IPS-20b (cell line): ENCODE measurements at regions not wholly inside any gene's neighbourhood (a gene's known extent, or its start where the extent isn't known, plus 50 kb on each side); places are given as distances from the start of the nearest gene placed in this dataset.

ENCODE experiments used
- H3K27ac ChIP-seq: one replicate; pipeline ENCODE4 v1.5.1; 2013; ENCODE audit warnings: low read length
- H3K27me3 ChIP-seq: 2 replicates; pipeline ENCODE4 v1.6.1; 2013; ENCODE audit warnings: mild to moderate bottlenecking, low read length, inconsistent platforms; ENCODE audit not compliant: insufficient read depth
- H3K36me3 ChIP-seq: 2 replicates; pipeline ENCODE4 v1.6.1; 2013; ENCODE audit warnings: low read depth, mild to moderate bottlenecking, inconsistent platforms, low read length, moderate library complexity; ENCODE audit not compliant: insufficient read depth
- H3K4me1 ChIP-seq: 2 replicates; pipeline ENCODE4 v1.6.1; 2013; ENCODE audit warnings: mild to moderate bottlenecking, control low read depth, inconsistent platforms, low read length, moderate library complexity; ENCODE audit not compliant: insufficient read depth
- H3K4me3 ChIP-seq: 2 replicates; pipeline ENCODE4 v1.5.1; 2013; ENCODE audit warnings: mild to moderate bottlenecking, low read length, inconsistent platforms
- H3K9ac ChIP-seq: 2 replicates; pipeline ENCODE4 v1.6.1; 2013; ENCODE audit warnings: low read depth, mild to moderate bottlenecking, inconsistent platforms, low read length, moderate library complexity
- H3K9me3 ChIP-seq: 2 replicates; pipeline ENCODE4 v1.6.1; 2013; ENCODE audit warnings: mild to moderate bottlenecking, low read depth, low read length, inconsistent platforms; ENCODE audit not compliant: insufficient read depth

DNA sequence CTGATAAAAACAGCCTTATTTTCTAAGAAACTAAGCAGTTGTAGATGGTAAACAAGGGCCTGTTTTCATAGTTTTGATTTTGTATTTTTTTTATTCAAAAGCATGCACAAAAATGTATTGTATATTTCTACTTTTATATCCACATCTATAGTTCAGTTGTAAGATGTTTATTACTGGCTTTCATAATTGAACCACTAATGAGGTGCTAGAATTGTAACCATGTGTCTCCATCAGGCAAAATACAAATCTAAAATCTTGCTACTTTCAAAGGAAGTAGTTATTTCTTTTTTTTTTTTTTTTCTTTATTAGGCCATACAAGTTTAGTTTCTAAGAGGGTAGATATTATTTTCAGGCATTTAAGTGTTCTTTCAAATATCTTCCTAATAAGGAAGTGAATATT, 1755.0 kb downstream of the MAT2B start:
- no peaks in the 10 kb centered on the region for H3K27me3 ChIP-seq
- H3K9me3 ChIP-seq: no peaks in the 10 kb centered on the region

GRCh38 chr5:165263536-165263935, 1758.1 kb downstream of the MAT2B start:
- H3K4me1 ChIP-seq: no peaks in the 10 kb centered on the region
- H3K27ac ChIP-seq: no peak overlapping the region
- no peak overlapping the region for H3K4me3 ChIP-seq
- no peaks in the 10 kb centered on the region for H3K9me3 ChIP-seq
- no peaks in the 10 kb centered on the region for H3K36me3 ChIP-seq
- no peaks in the 10 kb centered on the region for H3K27me3 ChIP-seq
- no peak overlapping the region for H3K9ac ChIP-seq

More for the DNA sequence above, 1755.0 kb downstream of the MAT2B start:
- no peaks in the 10 kb centered on the region for H3K36me3 ChIP-seq
- H3K9ac ChIP-seq: no peak overlapping the region
- no peaks in the 10 kb centered on the region for H3K4me1 ChIP-seq
- H3K27ac ChIP-seq: no peak overlapping the region
- H3K4me3 ChIP-seq: no peak overlapping the region

GRCh38 chr5:165266939-165267338, 1761.5 kb downstream of the MAT2B start:
- Histone ChIP-seq H3K9me3 (no peaks in the 10 kb centered on the region), H3K36me3 (no peaks in the 10 kb centered on the region), H3K27ac (no peak overlapping the region), H3K9ac (no peak overlapping the region), H3K27me3 (no peaks in the 10 kb centered on the region), H3K4me1 (no peaks in the 10 kb centered on the region), H3K4me3 (no peak overlapping the region)

GRCh38 chr5:165272436-165272835, 1767.0 kb downstream of the MAT2B start:
- Histone ChIP-seq H3K4me1 (no peaks in the 10 kb centered on the region), H3K9ac (no peak overlapping the region), H3K9me3 (0 out of 2 replicates have a peak, but pooled peaks cover 3% of the 10 kb centered on the region), H3K36me3 (no peaks in the 10 kb centered on the region), H3K4me3 (no peak overlapping the region), H3K27ac (no peak overlapping the region), H3K27me3 (no peaks in the 10 kb centered on the region)

- Histone ChIP-seq H3K27ac (no peak overlapping the region), H3K27me3 (no peaks in the 10 kb centered on the region), H3K9ac (no peak overlapping the region), H3K36me3 (no peaks in the 10 kb centered on the region), H3K9me3 (0 out of 2 replicates have a peak, but pooled peaks cover 3% of the 10 kb centered on the region), H3K4me3 (no peak overlapping the region), H3K4me1 (no peaks in the 10 kb centered on the region)
Measured at GRCh38 chr5:165277661-165278060, 1772.2 kb downstream of the MAT2B start.

DNA sequence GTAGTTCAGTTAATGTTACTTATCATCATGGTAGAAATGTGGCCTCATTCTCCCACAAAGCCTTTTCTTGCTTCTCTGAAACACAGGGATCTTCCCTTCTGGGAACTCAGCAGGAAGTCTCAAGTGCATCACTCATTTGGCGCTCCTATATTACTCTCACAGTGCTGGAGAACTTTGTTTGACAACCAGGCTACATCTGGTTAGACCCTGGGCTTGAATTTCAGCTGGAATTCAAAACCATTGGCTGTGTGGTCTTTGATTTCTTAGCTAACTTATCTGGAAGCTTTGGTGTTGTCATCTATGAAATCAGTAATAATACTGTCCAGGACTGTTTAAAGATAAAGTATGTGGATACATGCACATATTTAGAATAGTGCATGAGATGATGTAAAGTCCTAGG, 1777.1 kb downstream of the MAT2B start:
- H3K4me1 ChIP-seq: no peaks in the 10 kb centered on the region
- H3K27ac ChIP-seq: no peak overlapping the region
- H3K36me3 ChIP-seq: no peaks in the 10 kb centered on the region
- no peaks in the 10 kb centered on the region for H3K27me3 ChIP-seq
- no peak overlapping the region for H3K4me3 ChIP-seq
- H3K9me3 ChIP-seq: no peaks in the 10 kb centered on the region
- no peak overlapping the region for H3K9ac ChIP-seq

- Histone ChIP-seq H3K27me3 (no peaks in the 10 kb centered on the region), H3K4me1 (no peaks in the 10 kb centered on the region), H3K36me3 (no peaks in the 10 kb centered on the region), H3K4me3 (no peak overlapping the region), H3K9me3 (no peaks in the 10 kb centered on the region; the same call in 1 of the 2 replicates), H3K27ac (no peak overlapping the region), H3K9ac (no peak overlapping the region)
Measured at GRCh38 chr5:165286692-165287091, 1781.3 kb downstream of the MAT2B start.

- H3K4me1 ChIP-seq: no peaks in the 10 kb centered on the region
- H3K4me3 ChIP-seq: no peak overlapping the region
- no peaks in the 10 kb centered on the region for H3K27me3 ChIP-seq
- H3K27ac ChIP-seq: no peak overlapping the region
- no peaks in the 10 kb centered on the region for H3K36me3 ChIP-seq
- H3K9me3 ChIP-seq: no peaks in the 10 kb centered on the region; the same call in 1 of the 2 replicates
- no peak overlapping the region for H3K9ac ChIP-seq
Measured at GRCh38 chr5:165290535-165290934, 1785.1 kb downstream of the MAT2B start.

- H3K36me3 ChIP-seq: no peaks in the 10 kb centered on the region
- no peak overlapping the region for H3K9ac ChIP-seq
Measured at GRCh38 chr5:165296401-165297130, 1791.1 kb downstream of the MAT2B start.

GRCh38 chr5:165304193-165304827, 1798.9 kb downstream of the MAT2B start:
- Histone ChIP-seq H3K4me1 (no peaks in the 10 kb centered on the region), H3K27ac (no peak overlapping the region), H3K9ac (no peak overlapping the region), H3K4me3 (no peak overlapping the region), H3K27me3 (no peaks in the 10 kb centered on the region), H3K36me3 (no peaks in the 10 kb centered on the region), H3K9me3 (no peaks in the 10 kb centered on the region; the same call in 1 of the 2 replicates)

More at GRCh38 chr5:165296401-165297130, 1791.1 kb downstream of the MAT2B start:
- H3K4me3 ChIP-seq: no peak overlapping the region
- H3K4me1 ChIP-seq: no peaks in the 10 kb centered on the region
- no peaks in the 10 kb centered on the region; the same call in 1 of the 2 replicates for H3K9me3 ChIP-seq
- H3K27ac ChIP-seq: no peak overlapping the region
- H3K27me3 ChIP-seq: no peaks in the 10 kb centered on the region

DNA sequence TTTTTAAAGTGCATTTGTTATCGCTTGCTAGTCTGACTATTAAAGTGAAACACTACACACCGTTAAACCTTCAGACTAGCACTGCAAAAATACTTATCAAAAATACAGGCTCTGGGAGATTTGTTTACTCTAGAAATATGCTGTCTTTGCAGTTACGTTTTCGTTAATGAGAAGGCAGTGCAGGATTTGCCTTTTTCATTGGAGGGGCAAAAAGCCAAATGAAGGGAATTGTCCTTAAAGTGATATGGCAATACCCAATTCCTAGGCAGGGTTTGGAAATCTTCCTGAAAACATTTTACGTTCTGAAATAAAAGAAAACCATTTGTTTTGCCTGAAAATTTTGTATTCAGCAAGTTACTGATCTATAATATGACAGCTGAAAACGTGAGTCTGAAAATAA, 1800.2 kb downstream of the MAT2B start:
- Histone ChIP-seq H3K27me3 (no peaks in the 10 kb centered on the region), H3K36me3 (no peaks in the 10 kb centered on the region), H3K4me3 (no peak overlapping the region), H3K9me3 (no peaks in the 10 kb centered on the region; the same call in 1 of the 2 replicates), H3K9ac (no peak overlapping the region), H3K4me1 (no peaks in the 10 kb centered on the region), H3K27ac (no peak overlapping the region)

DNA sequence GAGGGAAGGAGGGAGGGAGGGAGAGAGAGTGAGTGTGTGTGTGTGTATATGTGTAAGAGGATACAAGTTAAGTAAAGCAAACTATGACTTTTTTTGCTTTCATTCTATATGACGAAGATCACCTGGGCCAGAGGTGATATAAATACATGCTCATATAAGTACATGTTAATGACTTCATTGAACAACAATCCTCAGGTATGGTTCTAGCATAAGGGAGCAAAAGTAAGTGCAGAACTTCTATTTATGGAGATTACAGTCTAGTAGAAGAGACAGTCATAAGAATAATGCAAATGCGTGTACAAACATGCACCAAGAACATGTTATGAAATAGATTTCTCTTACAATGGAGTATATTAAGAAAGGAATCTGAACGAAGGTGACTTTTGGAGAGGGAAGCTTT, 1804.0 kb downstream of the MAT2B start:
- Histone ChIP-seq H3K27ac (no peak overlapping the region), H3K9me3 (no peaks in the 10 kb centered on the region), H3K27me3 (no peaks in the 10 kb centered on the region)

More for the DNA sequence above, 1804.0 kb downstream of the MAT2B start:
- Histone ChIP-seq H3K36me3 (no peaks in the 10 kb centered on the region), H3K4me3 (no peak overlapping the region), H3K4me1 (no peaks in the 10 kb centered on the region), H3K9ac (no peak overlapping the region)
